Colonic mucosa (tissue), 4 donors: ENCODE measurements at regions not wholly inside any gene's neighbourhood (a gene's known extent, or its start where the extent isn't known, plus 50 kb on each side); places are given as distances from the start of the nearest gene placed in this dataset.

Experiments
- DNase-seq: peaks from one replicate; pipeline ENCODE4 v3.0.0-alpha.2; 2020
- H3K27ac ChIP-seq: fragments of 200-600 bp; one replicate; pipeline ENCODE4 v1.8.0; 2021
- H3K27me3 ChIP-seq: fragments of 200-600 bp; one replicate; pipeline ENCODE4 v1.8.0; 2021
- H3K36me3 ChIP-seq: fragments of 200-600 bp; one replicate; pipeline ENCODE4 v1.8.0; 2021
- H3K4me1 ChIP-seq: fragments of 200-600 bp; one replicate; pipeline ENCODE4 v1.8.0; 2021; ENCODE audit warnings: mild to moderate bottlenecking
- H3K4me3 ChIP-seq: fragments of 200-600 bp; one replicate; pipeline ENCODE4 v1.8.0; 2021
- H3K9ac ChIP-seq, 2 donors: one replicate each; pipeline ENCODE4 v1.7.0; 2013; ENCODE audit warnings: control low read depth in 2 of 2, low read depth in 2 of 2, low read length in 2 of 2
- H3K9me3 ChIP-seq: fragments of 200-600 bp; one replicate; pipeline ENCODE4 v1.8.0; 2021
- intact Hi-C: fragments of 100-400 bp; cut with DNase I; formaldehyde crosslinking; loops from one replicate; pipeline ENCODE4 v1.14.1; 2022
- TF ChIP-seq, protein P1 (sequence below): fragments of 200-600 bp; IDR thresholded peaks from one replicate; pipeline ENCODE4 v1.8.0; 2022; ENCODE audit warnings: antibody characterized with exemption, mild to moderate bottlenecking
- donor health status: healthy.
- donor health status: DM: no; HTN: no; CAD: no.
- donor health status: DM: no; HTN: no; CAD: no.

DNA sequence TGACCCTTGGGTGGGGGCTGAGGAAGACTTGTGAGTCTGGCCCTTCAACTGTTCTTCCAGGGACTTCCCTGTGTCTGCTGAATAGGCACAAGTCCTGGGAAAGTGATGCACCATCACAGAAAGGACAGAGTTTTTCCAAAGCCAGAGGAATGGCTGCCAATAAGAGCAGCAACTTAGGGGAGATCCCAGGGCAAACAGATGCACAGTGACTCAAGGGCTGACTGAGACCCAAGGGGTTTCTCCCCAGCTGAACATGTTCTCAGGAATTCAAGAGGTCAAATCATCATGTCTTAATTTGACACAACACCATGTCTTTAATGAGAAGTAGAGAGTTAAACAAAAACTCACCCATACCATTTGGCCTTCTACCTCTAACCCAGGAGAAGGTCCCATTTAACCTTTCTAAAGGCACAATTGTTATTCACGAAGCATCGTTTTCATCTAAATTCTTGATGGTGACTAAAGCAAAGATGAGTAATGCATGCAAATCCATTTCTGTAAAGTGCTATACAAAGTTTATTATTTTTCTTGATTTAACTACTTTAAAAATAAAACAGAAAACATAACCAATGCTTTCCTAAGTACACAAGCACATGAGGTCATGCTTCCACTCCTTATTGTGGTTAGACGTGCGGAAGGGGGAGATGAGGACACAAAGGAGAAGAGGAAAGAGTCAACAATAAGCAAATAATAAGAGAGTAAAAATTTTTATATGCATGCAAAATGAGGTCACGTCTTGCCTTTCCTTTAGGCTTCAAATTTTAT is 324.1 kb downstream of the PLK2 start:
- no peaks in the 10 kb centered on the region for H3K4me1 ChIP-seq
- TF ChIP-seq, protein P1, sequence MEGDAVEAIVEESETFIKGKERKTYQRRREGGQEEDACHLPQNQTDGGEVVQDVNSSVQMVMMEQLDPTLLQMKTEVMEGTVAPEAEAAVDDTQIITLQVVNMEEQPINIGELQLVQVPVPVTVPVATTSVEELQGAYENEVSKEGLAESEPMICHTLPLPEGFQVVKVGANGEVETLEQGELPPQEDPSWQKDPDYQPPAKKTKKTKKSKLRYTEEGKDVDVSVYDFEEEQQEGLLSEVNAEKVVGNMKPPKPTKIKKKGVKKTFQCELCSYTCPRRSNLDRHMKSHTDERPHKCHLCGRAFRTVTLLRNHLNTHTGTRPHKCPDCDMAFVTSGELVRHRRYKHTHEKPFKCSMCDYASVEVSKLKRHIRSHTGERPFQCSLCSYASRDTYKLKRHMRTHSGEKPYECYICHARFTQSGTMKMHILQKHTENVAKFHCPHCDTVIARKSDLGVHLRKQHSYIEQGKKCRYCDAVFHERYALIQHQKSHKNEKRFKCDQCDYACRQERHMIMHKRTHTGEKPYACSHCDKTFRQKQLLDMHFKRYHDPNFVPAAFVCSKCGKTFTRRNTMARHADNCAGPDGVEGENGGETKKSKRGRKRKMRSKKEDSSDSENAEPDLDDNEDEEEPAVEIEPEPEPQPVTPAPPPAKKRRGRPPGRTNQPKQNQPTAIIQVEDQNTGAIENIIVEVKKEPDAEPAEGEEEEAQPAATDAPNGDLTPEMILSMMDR, result no peak
- no peak for DNase-seq
- no peaks in the 10 kb centered on the region for H3K36me3 ChIP-seq
- H3K27me3 ChIP-seq, result no peaks in the 10 kb centered on the region
- no peak overlapping the region for H3K27ac ChIP-seq
- no peaks in the 10 kb centered on the region for H3K9me3 ChIP-seq
- H3K4me3 ChIP-seq, result no peak overlapping the region
- intact Hi-C loops, result no loop called here
- no peak overlapping the region for H3K9ac ChIP-seq

DNA sequence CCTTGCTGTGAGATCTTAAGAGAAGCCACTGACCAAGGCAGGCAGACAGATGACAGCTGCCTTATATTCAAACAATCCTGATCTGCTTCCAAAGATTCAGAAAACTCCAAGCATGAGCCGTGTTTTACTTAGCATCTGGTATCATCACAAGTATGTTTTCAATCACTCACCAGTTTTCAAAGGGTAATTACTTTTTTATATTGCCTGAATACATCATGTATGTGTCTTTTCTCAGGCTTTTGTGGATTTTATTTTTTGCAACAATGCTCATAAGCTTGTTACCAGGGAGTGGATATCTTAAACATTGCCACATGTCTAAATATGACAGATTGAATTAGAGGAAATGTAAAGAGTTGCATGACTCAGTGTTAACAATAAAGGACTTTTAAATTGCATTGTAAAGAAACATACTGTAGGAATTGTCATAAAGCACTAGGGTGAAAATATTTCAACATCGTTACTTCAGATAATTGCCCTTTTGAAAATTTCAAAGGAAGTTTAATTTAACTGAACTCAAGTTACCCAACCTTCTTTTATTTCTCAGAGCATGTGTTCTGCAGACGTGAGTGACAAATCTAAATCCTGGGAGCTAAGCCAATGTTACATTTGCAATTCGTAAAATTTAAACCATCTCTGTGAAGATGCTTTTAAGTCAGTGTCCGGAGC is 326.1 kb downstream of the PLK2 start:
- no peak for DNase-seq
- Histone ChIP-seq H3K27me3 (no peaks in the 10 kb centered on the region), H3K9me3 (no peaks in the 10 kb centered on the region), H3K27ac (peak overlapping the region; percentile 11), H3K4me1 (no peaks in the 10 kb centered on the region), H3K36me3 (no peaks in the 10 kb centered on the region), H3K4me3 (no peak overlapping the region), H3K9ac (no peak overlapping the region)
- TF ChIP-seq, protein P1, result no peak
- intact Hi-C loops, result no loop called here

GRCh38 chr5:58133216-58133615 is 326.7 kb downstream of the PLK2 start:
- Histone ChIP-seq H3K27me3 (no peaks in the 10 kb centered on the region), H3K4me3 (no peak overlapping the region), H3K36me3 (no peaks in the 10 kb centered on the region), H3K27ac (peak overlapping the region; percentile 11), H3K9ac (no peak overlapping the region), H3K9me3 (no peaks in the 10 kb centered on the region), H3K4me1 (no peaks in the 10 kb centered on the region)
- TF ChIP-seq, protein P1, result no peak
- no peak for DNase-seq
- intact Hi-C loops, result no loop called here

DNA sequence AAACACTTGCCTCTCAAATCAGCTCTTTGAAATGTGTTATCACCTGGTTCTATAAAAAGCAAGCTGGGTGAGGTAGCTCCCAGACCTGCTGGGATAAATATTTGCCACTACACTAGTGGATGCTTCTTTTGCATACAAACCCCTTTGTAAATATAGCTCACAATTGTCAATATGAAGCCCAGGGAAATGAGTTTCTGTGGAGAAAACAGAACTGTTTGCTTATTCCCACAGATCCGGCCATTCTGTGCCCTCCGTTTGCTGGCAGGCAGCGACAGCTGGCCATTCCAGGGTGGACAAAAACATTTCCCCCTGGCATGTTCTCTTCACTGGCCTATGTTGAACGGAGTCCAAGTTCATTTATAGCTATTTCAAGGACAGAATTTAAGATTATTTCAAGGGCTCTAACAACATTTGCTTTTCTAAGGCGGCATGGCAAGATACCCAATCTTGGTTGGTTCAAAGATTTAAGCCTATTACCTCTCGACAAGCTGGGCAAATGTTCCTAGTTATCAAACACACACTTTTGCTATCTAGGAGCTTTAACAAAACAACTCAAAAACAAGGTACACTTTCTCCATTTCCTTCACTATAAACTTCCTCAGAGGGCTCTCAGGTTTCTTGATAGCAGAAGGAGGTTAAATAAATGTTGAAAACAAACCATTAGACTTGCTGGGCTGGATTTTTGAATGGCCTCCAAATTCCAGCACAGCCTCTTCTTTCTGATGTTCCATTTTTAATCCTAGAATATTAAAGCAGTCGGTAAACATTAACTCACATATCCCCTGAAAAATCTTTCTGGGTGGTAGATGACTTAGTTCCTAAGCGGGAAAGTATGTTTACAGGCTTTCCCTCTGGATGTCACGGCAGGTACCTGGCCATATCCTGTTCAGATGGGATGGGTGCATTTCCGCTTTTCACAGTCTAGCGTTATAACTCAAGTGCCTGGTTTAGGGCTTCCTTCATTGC is 332.3 kb downstream of the PLK2 start:
- no peaks in the 10 kb centered on the region for H3K4me1 ChIP-seq
- intact Hi-C loops, result no loop called here
- no peak for DNase-seq
- no peaks in the 10 kb centered on the region for H3K9me3 ChIP-seq
- H3K27me3 ChIP-seq, result no peaks in the 10 kb centered on the region
- no peaks in the 10 kb centered on the region for H3K36me3 ChIP-seq
- H3K4me3 ChIP-seq, result no peak overlapping the region
- no peak overlapping the region for H3K9ac ChIP-seq
- TF ChIP-seq, protein P1, result no peak
- H3K27ac ChIP-seq, result no peak overlapping the region

DNA sequence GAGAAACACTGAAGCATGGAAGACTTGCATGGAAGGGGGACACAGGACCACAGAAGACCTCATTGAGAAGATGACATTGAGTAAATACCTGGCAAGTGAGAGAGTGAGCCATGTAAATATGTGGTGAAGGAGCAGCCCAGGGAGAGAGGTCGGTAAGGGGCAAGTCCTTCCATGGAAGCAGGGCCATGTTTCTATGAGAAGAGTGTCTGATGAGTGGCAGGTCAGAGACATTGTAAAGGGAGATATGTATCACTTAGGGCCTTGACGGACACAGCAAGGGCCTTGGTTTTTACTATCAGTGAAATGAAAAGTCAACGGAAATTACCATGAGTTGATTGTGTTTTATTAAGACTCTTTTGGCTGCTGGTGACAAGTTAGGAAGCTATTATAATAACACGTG is 336.4 kb downstream of the PLK2 start:
- no peak overlapping the region for H3K27ac ChIP-seq
- intact Hi-C loops, result no loop called here
- H3K4me1 ChIP-seq, result no peaks in the 10 kb centered on the region
- H3K4me3 ChIP-seq, result no peak overlapping the region
- no peak for DNase-seq
- TF ChIP-seq, protein P1, result no peak
- no peaks in the 10 kb centered on the region for H3K36me3 ChIP-seq
- H3K9ac ChIP-seq, result no peak overlapping the region
- no peaks in the 10 kb centered on the region for H3K9me3 ChIP-seq
- H3K27me3 ChIP-seq, result no peaks in the 10 kb centered on the region
